UCSD-AML1 (cell line): ENCODE measurements at regions not wholly inside any gene's neighbourhood (a gene's known extent, or its start where the extent isn't known, plus 50 kb on each side); places are given as distances from the start of the nearest gene placed in this dataset.

Experiments used
- DNase-seq: peaks from one replicate; lab custom pipeline; 2025; ENCODE audit not compliant: unreplicated experiment; lab: John Stamatoyannopoulos, UW

DNA sequence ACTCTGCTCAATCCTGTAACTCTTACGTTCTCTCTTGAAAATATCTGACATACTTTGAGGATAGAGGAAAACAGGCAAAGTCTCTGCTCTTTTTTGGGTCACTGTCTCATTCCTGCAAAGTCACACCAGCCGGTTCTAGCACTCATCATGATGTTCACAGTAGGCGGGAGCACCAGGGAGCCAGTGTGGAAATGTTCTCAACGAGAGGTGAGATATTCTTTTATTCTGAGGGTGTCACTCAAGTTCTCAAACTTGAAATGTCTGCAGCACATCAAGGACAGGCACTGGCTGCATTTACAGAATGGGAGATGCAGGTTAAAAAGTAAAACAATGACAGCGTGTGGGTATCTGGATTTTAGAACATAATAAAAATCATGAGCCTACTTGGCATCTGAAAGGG lies 714.7 kb downstream of the QKI start:
- DNase-seq: no peak

GRCh38 chr6:164128101-164128500 lies 713.6 kb downstream of the QKI start:
- DNase-seq: no peak

GRCh38 chr6:164124986-164125385 lies 710.5 kb downstream of the QKI start:
- no peak for DNase-seq

- DNase-seq: no peak
These were observed 710.0 kb downstream of the QKI start for GRCh38 chr6:164124473-164124872.

DNA sequence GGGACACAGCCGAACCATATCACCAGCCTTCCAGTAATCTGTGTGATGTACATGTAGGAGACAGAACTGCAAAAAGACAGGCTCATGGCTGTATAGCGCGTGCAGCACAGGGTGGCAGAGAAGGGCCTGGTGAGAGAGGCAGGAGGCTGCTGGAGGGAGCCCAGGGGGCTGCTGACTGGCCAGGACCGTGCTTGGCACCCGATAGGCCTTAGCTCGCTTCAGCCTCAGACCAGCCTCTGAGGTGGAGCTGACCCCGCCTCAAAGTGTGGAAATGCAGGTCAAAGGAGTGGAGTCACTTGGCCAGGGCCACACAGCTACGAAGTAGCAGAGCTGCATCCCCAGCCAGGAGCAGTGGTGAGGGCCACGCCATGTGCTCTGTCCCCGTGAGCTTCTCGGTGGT lies 707.6 kb downstream of the QKI start:
- DNase-seq: no peak

DNA sequence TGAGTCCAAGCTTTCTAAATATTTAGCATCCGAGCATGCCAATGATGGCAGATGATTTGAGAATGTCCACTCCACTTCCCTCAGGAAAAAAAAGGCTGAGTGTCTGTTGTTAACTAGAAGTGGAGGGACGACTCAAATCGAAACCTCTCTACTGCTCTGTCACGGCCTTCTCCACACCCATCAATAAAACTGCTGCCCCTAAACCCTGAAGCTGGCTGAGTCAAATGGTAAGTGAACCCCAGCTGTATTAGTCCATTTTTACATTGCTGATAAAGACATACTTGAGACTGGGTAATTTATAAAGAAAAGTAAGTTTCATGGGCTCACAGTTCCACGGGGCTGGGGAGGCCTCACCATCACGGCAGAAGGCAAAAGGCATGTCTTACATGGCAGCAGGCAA lies 707.0 kb downstream of the QKI start:
- no peak for DNase-seq

- no peak for DNase-seq
These were observed 700.1 kb downstream of the QKI start for GRCh38 chr6:164114651-164115050.

DNA sequence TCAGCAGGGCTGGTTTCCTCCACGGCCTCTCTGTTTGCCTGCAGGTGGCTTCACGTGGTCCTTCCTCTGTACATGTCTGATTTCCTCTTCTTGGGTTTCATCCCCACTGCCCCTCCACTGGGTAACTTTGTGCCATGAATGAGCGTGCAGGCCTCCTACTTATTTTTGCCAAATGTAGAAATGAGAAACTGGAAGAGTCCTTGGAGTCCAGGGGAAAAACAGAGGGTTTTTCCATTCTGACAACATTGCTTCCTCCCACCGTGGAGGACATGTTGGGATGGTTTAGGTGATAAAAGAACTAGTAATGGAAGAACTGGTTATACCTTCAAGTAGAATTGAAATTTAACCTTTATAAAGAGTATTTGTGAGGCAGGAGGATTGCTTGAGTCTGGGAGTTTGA lies 699.5 kb downstream of the QKI start:
- no peak for DNase-seq

GRCh38 chr6:164113637-164114036 lies 699.1 kb downstream of the QKI start:
- DNase-seq: no peak

DNA sequence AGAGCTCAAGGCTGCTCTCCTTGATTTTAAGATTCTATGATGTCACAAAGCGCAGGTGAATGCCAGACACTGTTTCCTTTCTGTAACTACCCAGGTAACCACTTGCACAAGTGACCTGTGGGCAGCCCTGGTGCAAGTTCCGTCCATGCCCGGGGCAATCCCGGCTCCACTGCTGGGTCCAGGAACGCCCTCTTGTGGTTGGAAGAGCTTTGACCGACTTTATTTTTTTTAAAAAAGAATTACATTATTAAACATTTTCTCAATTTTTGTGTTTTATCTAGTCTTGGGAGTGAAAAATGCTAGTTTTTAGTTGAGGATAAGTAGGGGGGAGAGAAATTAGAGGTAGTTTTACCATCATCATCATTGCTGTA lies 695.2 kb downstream of the QKI start:
- DNase-seq: peak; percentile 38

GRCh38 chr6:164108869-164109769 lies 694.6 kb downstream of the QKI start:
- peak; percentile 54 for DNase-seq

DNA sequence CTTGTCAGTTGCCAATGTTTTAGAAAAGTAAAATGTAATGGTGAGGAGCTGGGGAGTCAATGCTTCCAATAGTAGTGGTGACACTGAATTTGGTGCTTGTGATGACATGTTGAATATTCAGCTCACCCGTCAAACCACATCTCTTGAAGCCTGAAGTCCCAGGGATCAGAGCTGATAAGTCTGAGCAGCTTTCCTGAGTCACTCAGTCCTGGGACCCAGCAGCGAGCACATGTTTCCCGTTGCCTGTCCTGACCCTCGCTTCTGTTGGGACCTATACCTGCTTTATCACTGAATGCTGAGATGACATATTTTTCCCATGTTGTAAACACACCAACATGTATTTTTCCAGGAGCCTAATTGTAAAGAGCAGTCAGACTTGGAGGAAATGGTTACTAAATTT lies 693.6 kb downstream of the QKI start:
- no peak for DNase-seq

DNA sequence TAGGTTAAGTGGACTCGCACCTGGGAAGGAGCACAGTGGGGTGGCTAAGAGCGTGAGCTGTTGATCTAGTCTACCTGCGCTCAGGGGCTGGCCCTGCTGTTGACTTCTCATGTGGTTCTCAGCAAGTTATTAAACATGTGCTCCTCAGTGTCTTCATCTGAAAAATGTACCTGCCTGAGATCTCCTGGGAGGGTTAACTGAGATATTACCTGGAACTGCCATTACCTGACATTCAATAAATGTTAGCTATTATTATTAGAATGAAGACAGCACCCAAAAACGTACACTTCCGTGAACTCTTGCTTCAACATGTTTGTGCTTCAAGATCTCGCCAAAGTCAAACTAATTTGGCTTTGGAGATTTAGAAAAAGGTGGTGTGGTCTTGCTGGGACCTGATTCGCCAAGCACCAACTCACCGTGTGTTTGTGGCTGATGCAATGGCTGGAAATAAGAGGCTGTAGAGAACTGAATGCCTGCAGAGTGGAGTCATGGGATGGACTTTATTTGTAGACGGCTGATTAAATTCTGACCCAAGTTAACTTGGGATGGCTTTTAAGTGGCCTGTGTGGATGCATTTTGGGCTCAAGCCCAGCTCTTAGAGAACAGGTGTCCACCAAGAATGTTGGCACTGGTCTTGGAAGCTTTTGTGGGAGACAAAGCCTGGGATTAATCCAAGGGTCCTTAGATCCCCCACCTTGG lies 692.9 kb downstream of the QKI start:
- no peak for DNase-seq

DNA sequence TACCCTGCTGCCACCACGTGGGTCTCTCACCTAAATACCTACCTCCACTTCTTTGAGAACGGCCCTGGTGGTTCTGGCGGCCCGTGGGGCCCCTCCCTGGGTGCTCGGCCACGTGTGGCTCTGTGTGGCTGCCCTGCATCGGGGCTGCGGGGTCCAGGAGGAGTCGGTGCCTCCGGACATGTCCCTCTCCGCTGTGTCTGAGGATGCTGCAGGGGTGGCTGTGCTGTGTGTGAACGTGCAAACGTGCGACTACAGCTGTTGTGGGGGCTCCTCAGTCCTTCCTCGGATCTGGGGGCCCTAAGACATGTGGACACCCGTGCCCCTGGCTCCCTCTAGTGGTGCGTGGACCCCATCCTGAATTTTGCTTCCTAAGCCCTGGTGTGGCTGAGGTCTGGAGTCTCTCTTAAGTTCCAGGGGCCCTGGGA lies 691.8 kb downstream of the QKI start:
- peak; percentile 58 for DNase-seq

- no peak for DNase-seq
These were observed 691.2 kb downstream of the QKI start for GRCh38 chr6:164105705-164106104.

DNA sequence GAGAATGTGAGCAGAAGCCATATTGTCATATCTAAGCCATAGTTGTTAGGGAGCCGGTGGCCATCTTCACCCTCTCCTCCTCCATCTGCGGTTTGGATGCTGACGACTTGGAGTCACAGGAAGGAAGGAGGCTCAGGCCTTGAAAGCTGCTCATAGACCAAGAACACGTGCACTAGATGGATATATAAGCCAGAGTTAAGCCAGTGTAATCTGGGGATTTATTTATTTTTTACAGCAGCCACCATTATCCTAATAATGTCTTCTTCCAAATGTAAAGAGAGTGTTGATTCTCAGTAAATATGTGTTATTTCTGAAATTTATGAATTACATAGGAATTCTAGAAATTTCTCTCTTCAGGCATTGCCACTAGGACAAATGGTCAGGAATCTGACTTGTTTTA lies 689.9 kb downstream of the QKI start:
- no peak for DNase-seq

GRCh38 chr6:164102693-164103092 lies 688.2 kb downstream of the QKI start:
- DNase-seq: no peak

GRCh38 chr6:164101859-164102258 lies 687.3 kb downstream of the QKI start:
- DNase-seq: no peak

- no peak for DNase-seq
These were observed 684.8 kb downstream of the QKI start for GRCh38 chr6:164099269-164099865.

DNA sequence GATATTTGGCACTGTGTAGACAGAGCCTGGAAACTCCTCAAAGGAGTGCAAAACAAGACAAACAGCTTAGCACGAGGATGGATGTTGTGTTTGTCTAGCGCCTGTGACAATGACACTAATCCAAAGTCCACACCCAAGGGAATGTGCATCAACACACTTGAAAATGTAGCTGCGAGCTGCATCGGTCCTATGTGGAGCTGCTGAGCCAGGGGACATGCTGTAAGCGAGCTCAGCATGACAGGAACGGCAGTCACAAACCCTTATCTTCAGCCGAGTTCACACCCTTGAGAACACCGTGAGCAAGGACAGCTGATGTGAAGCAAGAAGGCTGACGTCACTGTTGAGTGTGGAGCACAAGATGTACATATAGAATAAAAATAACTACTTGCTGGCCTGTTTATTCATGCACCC lies 684.3 kb downstream of the QKI start:
- DNase-seq: no peak

DNA sequence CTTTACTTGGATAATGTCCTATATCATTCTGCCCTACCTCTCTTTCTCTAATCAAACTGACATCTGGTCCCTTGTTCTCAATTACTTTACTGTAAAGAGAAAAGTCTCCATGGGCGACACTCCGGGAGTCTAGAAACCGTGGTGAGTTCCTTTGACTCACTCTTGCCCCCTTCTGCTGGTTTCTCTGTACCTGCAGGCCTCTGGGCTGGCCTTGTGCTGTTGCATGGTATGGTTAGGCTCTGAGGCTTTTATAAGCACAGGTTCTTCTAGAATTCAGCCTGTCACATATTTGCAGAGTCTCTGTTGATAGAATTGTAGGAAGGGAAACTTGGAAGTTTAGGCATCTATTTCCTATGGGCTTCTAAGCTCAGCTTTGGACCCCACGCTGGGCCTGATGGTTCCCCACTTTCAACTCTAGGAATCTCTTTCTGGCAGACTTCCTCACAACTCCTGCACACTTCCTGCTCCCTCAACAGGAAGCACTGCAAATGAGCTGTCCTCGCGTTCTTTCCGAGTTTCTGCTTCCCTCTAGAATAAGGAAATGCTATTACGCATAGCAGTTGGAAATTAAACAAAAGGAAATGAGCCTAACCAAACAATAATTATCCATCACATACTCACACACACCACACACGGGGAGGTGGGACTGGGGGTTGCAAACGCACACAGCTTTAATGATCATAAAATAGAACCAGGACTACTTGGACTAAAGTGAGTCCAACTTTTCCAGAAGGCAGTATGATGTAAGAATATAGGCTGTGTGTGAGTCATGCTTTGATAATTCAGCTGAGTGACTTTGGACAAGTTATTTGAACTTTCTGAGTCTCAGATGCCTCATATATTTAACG lies 683.3 kb downstream of the QKI start:
- peak; percentile 58 for DNase-seq
